ENCODE measurements at regions not wholly inside any gene's neighbourhood (a gene's known extent, or its start where the extent isn't known, plus 50 kb on each side); places are given as distances from the start of the nearest gene placed in this dataset.

DNA sequence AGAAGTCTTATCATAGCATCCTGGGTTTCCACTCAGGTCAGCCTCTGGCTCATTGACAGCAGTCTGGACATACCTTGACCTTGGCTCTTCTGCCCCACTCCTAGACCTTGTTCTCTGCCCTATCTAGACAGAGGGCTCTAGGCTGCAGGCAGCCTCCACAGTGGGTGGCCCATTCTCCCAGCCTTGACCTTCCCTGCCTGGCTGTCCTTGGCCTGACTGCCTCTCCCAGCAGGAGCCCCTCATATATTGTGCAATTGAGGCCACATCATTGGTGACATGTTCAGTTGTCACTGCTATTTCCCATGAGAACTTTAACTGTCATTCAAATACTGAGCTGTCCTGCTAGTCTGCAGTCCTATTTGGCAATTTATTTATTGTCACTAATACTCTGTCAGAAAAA, 503.4 kb downstream of the PLXNA4 start:
- DNase-seq (no peak), ATAC-seq (peak in 1 of 4 donors; percentile 17)
- Histone ChIP-seq H3K4me1 (peaks cover 0 to 7% (median 2%) of the 10 kb centered on the region in 4 donors), H3K27ac (no peak overlapping the region), H3K36me3 (no peaks in the 10 kb centered on the region), H3K27me3 (no peaks in the 10 kb centered on the region), H3K4me3 (no peak overlapping the region), H3K9me3 (no peaks in the 10 kb centered on the region)
- intact Hi-C loops (cut with DNase I) = no loop called here
- TF ChIP-seq, protein P1, sequence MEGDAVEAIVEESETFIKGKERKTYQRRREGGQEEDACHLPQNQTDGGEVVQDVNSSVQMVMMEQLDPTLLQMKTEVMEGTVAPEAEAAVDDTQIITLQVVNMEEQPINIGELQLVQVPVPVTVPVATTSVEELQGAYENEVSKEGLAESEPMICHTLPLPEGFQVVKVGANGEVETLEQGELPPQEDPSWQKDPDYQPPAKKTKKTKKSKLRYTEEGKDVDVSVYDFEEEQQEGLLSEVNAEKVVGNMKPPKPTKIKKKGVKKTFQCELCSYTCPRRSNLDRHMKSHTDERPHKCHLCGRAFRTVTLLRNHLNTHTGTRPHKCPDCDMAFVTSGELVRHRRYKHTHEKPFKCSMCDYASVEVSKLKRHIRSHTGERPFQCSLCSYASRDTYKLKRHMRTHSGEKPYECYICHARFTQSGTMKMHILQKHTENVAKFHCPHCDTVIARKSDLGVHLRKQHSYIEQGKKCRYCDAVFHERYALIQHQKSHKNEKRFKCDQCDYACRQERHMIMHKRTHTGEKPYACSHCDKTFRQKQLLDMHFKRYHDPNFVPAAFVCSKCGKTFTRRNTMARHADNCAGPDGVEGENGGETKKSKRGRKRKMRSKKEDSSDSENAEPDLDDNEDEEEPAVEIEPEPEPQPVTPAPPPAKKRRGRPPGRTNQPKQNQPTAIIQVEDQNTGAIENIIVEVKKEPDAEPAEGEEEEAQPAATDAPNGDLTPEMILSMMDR (IDR thresholded peaks at IDR 0.05) = no peak
- no peak for TF ChIP-seq POLR2A (IDR thresholded peaks at IDR 0.05)

DNA sequence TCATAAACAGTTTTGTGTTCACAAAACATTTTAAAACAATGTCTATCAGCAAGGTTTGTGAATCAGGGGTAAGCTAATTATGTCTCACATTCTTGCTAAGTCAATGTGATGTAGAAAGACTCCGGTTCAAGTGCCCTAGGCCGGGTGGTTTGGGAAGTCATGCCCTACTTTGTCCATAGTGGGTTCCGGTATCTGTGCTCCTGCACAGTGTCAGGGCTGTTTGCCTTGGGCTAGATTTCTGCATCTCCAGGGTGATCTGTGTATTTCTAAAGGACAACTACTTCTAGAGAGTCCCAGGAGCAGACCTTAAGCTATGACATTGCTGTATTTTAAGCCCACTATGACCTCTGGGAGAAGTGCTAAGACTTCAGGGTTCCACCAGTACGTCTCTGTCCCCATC, 504.1 kb downstream of the PLXNA4 start:
- DNase-seq (no peak), ATAC-seq (no peak)
- H3K4me1 ChIP-seq = peaks cover 0 to 7% (median 2%) of the 10 kb centered on the region in 4 donors
- H3K9me3 ChIP-seq = no peaks in the 10 kb centered on the region
- H3K4me3 ChIP-seq = no peak overlapping the region
- intact Hi-C loops (cut with DNase I) = no loop called here
- WGBS (ENCODE audit: insufficient coverage, low coverage, low lambda C conversion rate, missing lambda C conversion rate) = 79% methylated on average over 4 of the region's 4 CpGs
- no peaks in the 10 kb centered on the region for H3K36me3 ChIP-seq
- H3K27ac ChIP-seq = no peak overlapping the region
- TF ChIP-seq POLR2A (IDR thresholded peaks at IDR 0.05) = no peak
- TF ChIP-seq, protein P1 (IDR thresholded peaks at IDR 0.05) = no peak
- no peaks in the 10 kb centered on the region for H3K27me3 ChIP-seq

DNA sequence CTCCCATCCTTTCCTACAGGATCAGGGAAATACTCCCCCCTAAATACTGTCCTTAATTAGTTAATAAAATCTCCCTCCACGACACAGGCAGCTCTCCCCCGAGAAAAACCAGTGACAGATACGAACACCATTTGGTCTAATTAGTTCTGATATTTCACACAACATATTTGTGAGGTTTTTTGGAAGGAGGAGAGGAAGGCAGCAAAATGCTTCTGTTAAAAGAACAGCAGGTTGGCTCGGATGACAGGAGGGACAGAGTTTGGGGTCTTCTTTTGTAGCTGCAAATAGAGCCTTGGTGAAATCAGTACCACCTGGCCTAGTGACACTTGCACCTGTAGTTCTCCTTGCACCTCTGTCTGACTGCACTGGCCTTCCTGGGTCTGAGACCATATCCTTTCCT, 507.0 kb downstream of the PLXNA4 start:
- 28% methylated on average over 4 of the region's 4 CpGs for WGBS (ENCODE audit: insufficient coverage, low coverage, low lambda C conversion rate, missing lambda C conversion rate)
- no peak for DNase-seq
- no peaks in the 10 kb centered on the region for H3K9me3 ChIP-seq
- no peak overlapping the region for H3K27ac ChIP-seq
- no peaks in the 10 kb centered on the region for H3K36me3 ChIP-seq
- no peak for TF ChIP-seq POLR2A (IDR thresholded peaks at IDR 0.05)
- TF ChIP-seq, protein P1 (IDR thresholded peaks at IDR 0.05) = no peak
- no peak for ATAC-seq
- no peak overlapping the region for H3K4me3 ChIP-seq
- intact Hi-C loops (cut with DNase I) = no loop called here
- H3K4me1 ChIP-seq = peaks cover 0 to 7% (median 2%) of the 10 kb centered on the region in 4 donors
- H3K27me3 ChIP-seq = no peaks in the 10 kb centered on the region

DNA sequence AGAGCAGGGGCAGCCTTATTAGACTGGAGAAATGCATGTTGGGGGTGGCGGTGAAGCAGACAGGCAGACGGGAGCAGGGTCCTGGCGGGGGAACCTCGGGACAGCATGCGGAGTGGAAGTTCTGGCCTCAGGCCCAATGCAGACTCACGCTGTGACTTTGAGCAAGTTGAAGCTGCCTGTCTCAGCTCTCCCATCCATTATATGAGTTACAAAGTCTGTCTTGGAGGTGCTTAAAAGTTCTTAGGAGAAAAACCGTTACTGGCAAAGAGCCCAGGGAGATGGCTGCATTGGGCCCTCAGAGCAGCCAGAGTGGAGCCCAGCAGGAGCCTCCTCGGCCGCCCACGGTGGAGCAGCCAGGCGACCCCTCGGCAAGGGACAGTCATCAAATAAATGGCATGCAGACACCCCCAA, 509.5 kb downstream of the PLXNA4 start:
- TF ChIP-seq POLR2A (IDR thresholded peaks at IDR 0.05) = no peak
- TF ChIP-seq, protein P1 (IDR thresholded peaks at IDR 0.05) = no peak
- no peaks in the 10 kb centered on the region for H3K27me3 ChIP-seq
- H3K4me1 ChIP-seq = no peaks in the 10 kb centered on the region
- no peak for ATAC-seq
- H3K36me3 ChIP-seq = no peaks in the 10 kb centered on the region
- H3K9me3 ChIP-seq = no peaks in the 10 kb centered on the region
- no peak for DNase-seq
- H3K4me3 ChIP-seq = no peak overlapping the region
- H3K27ac ChIP-seq = no peak overlapping the region
- intact Hi-C loops (cut with DNase I) = no loop called here
- WGBS (ENCODE audit: insufficient coverage, low coverage, low lambda C conversion rate, missing lambda C conversion rate) = 25% methylated on average over 4 of the region's 12 CpGs

DNA sequence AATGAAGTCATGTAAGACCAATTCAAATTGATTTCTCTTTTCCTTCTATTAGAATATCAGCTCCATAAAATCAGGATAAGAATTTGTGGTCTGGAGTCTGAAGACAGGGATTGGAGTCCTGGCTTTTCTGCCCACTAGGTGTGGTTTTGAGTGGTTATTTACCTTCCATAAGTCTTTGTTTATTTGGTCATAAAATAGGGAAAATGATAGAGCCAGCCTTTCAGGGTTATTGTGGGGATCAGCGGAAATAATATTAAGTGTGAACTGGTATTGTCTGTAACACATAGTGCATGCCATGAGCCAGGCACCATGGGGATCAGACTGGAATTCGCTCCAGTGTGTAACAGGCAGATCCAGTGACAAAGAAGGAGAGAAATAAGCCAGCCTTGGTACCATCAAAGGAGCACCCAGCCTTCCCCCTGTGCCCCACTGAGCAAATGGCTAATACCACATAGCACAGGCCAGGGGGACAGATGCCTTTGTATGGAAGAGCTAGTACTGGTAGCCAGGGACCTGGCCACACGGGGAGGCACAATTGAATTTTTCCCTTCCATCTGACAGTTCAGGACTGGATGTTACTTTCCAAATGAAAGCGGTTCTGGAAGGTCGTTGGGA, 509.7 kb upstream of the PODXL start:
- no peak for DNase-seq
- H3K27me3 ChIP-seq = no peaks in the 10 kb centered on the region
- H3K4me3 ChIP-seq = no peak overlapping the region
- no peaks in the 10 kb centered on the region for H3K4me1 ChIP-seq
- TF ChIP-seq, protein P1 (IDR thresholded peaks at IDR 0.05) = no peak
- no peak for TF ChIP-seq POLR2A (IDR thresholded peaks at IDR 0.05)
- no peak for ATAC-seq
- no peaks in the 10 kb centered on the region for H3K36me3 ChIP-seq
- intact Hi-C loops (cut with DNase I) = no loop called here
- H3K27ac ChIP-seq = no peak overlapping the region
- no peaks in the 10 kb centered on the region for H3K9me3 ChIP-seq
- WGBS (ENCODE audit: insufficient coverage, low coverage, low lambda C conversion rate, missing lambda C conversion rate) = 54% methylated on average over 4 of the region's 5 CpGs

Data from right lobe of liver (tissue), 6 donors.